K562 (cell line): ENCODE measurements at regions not wholly inside any gene's neighbourhood (a gene's known extent, or its start where the extent isn't known, plus 50 kb on each side); places are given as distances from the start of the nearest gene placed in this dataset.

ENCODE experiments used
- DMBX1 ChIP-seq: fragments of 250-450 bp; sonication (Bioruptor Pico); IDR thresholded peaks from 2 replicates; pipeline ENCODE4 v1.8.0; 2022; ENCODE audit warnings: inconsistent platforms, mild to moderate bottlenecking, moderate library complexity, borderline replicate concordance
- ELF1 ChIP-seq: fragments of 200-800 bp; sonication (Bioruptor generic); IDR thresholded peaks from 2 replicates; pipeline ENCODE4 v1.6.1; 2016; ENCODE audit warnings: missing genetic modification characterization, missing compliant biosample characterization
- MIER1 ChIP-seq: fragments of 450-650 bp; IDR thresholded peaks from 2 replicates; pipeline ENCODE4 v1.6.1; 2016; ENCODE audit warnings: antibody characterized with exemption, mild to moderate bottlenecking, low read depth
- PHF20 ChIP-seq: fragments of 450-650 bp; IDR thresholded peaks from 2 replicates; pipeline ENCODE4 v1.6.1; 2018; ENCODE audit not compliant: partially characterized antibody
- RAD21 ChIP-seq, 2 experiments: fragments of 250-450 bp in 1 of 2; fragments of 450-650 bp in 1 of 2; sonication (Bioruptor Pico) in 1 of 2; formaldehyde crosslinking in 1 of 2; IDR thresholded peaks in 1 of 2; conservative IDR thresholded peaks in 1 of 2; 2 replicates each; pipeline versions ENCODE4 v1.4.0 to v1.8.0; 2020 to 2022; ENCODE audit warnings: mild to moderate bottlenecking in 2 of 2, moderate library complexity in 1 of 2
- SMC3 ChIP-seq: conservative IDR thresholded peaks from 2 replicates; pipeline ENCODE4 v1.6.1; 2011; ENCODE audit warnings: low read depth, low read length, improper control_type of control experiment; ENCODE audit not compliant: insufficient read depth
- TF ChIP-seq, protein P1 (sequence below), 2 experiments: fragments of 450-650 bp in 1 of 2; sonication (generic) in 1 of 2; formaldehyde crosslinking in 1 of 2; IDR thresholded peaks; 2 replicates each; pipeline versions ENCODE4 v1.7.1 to v1.9.0; 2016 to 2022; ENCODE audit warnings: inconsistent platforms in 1 of 2, mild to moderate bottlenecking in 1 of 2, missing genetic modification reagents in 1 of 2
- TF ChIP-seq, protein P2 (sequence below), 2 experiments: fragments of 450-650 bp; formaldehyde crosslinking in 1 of 2; IDR thresholded peaks; 2 replicates each; pipeline versions ENCODE4 v1.4.0 to v1.6.1; 2014 to 2020; ENCODE audit warnings: mild to moderate bottlenecking in 2 of 2, borderline replicate concordance in 1 of 2, low read depth in 1 of 2

- TF ChIP-seq, protein P1, sequence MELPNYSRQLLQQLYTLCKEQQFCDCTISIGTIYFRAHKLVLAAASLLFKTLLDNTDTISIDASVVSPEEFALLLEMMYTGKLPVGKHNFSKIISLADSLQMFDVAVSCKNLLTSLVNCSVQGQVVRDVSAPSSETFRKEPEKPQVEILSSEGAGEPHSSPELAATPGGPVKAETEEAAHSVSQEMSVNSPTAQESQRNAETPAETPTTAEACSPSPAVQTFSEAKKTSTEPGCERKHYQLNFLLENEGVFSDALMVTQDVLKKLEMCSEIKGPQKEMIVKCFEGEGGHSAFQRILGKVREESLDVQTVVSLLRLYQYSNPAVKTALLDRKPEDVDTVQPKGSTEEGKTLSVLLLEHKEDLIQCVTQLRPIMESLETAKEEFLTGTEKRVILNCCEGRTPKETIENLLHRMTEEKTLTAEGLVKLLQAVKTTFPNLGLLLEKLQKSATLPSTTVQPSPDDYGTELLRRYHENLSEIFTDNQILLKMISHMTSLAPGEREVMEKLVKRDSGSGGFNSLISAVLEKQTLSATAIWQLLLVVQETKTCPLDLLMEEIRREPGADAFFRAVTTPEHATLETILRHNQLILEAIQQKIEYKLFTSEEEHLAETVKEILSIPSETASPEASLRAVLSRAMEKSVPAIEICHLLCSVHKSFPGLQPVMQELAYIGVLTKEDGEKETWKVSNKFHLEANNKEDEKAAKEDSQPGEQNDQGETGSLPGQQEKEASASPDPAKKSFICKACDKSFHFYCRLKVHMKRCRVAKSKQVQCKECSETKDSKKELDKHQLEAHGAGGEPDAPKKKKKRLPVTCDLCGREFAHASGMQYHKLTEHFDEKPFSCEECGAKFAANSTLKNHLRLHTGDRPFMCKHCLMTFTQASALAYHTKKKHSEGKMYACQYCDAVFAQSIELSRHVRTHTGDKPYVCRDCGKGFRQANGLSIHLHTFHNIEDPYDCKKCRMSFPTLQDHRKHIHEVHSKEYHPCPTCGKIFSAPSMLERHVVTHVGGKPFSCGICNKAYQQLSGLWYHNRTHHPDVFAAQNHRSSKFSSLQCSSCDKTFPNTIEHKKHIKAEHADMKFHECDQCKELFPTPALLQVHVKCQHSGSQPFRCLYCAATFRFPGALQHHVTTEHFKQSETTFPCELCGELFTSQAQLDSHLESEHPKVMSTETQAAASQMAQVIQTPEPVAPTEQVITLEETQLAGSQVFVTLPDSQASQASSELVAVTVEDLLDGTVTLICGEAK (IDR thresholded peaks at IDR 0.05) = peak; percentile 66; the same call in 1 of the 2 replicates
- TF ChIP-seq, protein P1 (CRISPR knock-in tag; IDR thresholded peaks at IDR 0.05) = no peak
- TF ChIP-seq RAD21 (CRISPR knock-in tag; conservative IDR thresholded peaks at IDR 0.05 in 1 of 2, IDR thresholded peaks at IDR 0.05 in 1 of 2) (peak; percentile 93 to 96), ELF1 (tag) (peak; percentile 63; the same call in 1 of the 2 replicates), SMC3 (peak; percentile 76), MIER1 (no peak), DMBX1 (CRISPR knock-in tag) (peak; percentile 16; the same call in 1 of the 2 replicates), PHF20 (no peak)
- TF ChIP-seq, protein P2, sequence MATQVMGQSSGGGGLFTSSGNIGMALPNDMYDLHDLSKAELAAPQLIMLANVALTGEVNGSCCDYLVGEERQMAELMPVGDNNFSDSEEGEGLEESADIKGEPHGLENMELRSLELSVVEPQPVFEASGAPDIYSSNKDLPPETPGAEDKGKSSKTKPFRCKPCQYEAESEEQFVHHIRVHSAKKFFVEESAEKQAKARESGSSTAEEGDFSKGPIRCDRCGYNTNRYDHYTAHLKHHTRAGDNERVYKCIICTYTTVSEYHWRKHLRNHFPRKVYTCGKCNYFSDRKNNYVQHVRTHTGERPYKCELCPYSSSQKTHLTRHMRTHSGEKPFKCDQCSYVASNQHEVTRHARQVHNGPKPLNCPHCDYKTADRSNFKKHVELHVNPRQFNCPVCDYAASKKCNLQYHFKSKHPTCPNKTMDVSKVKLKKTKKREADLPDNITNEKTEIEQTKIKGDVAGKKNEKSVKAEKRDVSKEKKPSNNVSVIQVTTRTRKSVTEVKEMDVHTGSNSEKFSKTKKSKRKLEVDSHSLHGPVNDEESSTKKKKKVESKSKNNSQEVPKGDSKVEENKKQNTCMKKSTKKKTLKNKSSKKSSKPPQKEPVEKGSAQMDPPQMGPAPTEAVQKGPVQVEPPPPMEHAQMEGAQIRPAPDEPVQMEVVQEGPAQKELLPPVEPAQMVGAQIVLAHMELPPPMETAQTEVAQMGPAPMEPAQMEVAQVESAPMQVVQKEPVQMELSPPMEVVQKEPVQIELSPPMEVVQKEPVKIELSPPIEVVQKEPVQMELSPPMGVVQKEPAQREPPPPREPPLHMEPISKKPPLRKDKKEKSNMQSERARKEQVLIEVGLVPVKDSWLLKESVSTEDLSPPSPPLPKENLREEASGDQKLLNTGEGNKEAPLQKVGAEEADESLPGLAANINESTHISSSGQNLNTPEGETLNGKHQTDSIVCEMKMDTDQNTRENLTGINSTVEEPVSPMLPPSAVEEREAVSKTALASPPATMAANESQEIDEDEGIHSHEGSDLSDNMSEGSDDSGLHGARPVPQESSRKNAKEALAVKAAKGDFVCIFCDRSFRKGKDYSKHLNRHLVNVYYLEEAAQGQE (IDR thresholded peaks at IDR 0.05; ENCODE audit: borderline replicate concordance) = peak; percentile 87; the same call in 1 of the 2 replicates
- TF ChIP-seq, protein P2 (CRISPR knock-in tag; IDR thresholded peaks at IDR 0.05; ENCODE audit: low read depth) = no peak
Measured at GRCh38 chr2:58571181-58571852, 330.2 kb upstream of the FANCL start (continued).
